ENCODE measurements at regions not wholly inside any gene's neighbourhood (a gene's known extent, or its start where the extent isn't known, plus 50 kb on each side); places are given as distances from the start of the nearest gene placed in this dataset.

DNA sequence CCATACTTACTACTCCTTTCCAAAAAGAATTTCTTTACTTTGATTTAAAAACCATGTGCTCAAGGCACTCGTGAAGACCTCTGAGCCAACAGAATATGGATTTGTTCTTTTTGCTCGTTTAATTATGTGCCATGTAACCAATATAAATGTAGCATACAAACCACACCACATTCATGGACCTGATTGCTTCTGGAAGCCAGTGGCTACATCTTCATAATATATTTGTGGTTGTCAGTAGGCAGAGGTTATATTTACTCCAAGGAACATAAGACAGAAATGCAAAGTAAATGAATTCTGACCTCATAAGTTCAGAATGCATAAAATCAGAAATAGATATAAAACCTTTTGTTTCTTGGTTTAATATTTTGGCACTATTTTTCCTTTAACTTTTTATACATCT lies 373.0 kb downstream of the HDGFL1 start:
- DNase-seq, result no peak

DNA sequence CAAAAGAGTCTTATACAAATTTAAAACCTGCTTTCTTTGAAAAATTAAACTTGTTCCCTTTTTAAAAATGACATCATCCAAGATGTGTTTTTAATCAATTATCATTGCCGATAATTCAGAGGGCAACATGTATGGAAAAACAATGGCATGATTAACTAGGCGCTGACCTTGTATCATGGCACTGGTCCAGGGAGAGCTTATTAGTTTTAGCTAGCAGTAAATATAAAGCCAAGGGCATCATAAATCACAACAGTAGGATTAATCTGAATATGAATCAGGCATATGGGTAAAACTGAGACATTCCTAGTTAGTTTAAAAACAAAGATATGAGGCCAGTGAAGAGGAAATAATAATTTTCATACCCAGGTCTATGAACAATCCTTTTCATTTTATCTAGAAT lies 374.0 kb downstream of the HDGFL1 start:
- DNase-seq, result no peak

GRCh38 chr6:22949967-22950366 lies 380.6 kb downstream of the HDGFL1 start:
- no peak for DNase-seq

DNA sequence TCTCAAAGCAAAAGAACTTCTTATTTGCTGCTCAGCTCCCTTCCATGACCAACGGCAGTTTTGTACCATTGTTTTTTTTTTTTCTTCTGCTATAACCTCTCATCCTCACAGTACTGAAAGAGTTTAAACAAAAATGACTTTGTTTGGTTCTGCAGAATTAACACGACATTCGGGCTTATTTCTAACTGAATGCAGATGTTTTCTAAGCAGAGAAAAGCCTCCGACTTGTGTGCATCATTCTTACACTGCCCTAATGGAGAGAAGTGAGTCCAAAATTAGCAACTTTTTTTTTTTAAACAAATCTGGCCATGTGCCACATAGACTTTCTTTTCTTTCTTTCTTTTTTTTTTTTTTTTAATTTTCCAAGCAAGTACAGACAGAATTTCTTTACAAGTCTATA lies 382.7 kb downstream of the HDGFL1 start:
- no peak for DNase-seq

DNA sequence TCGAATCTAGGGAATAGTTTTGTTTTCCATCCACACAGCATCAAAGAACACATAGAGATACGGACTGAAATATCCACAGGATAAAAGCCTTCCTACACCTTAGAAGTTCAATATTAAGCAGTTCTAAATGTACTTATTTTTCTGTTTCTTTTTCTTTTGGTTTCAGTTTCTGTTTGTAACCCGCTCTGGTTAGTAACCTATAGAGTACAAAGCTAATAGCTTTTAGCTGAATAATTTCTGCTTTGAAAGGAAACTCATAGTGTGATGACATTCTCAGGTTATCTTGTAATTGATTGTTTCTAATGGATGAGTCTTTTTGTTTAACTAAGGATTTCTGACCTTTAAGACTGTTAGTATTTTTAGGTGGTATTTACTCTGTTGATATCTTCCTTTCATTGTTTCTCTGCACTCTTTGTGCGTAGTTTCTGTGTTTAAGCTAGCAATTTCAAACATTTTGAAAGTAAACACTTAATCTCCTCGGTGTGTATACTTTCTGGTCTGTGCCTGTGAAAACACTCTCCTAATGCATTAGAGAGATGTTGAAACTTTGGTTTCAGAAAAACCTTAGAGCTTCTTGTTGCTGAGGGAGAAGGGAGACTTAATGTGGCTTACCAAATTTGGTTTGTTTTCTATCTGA lies 385.5 kb downstream of the HDGFL1 start:
- DNase-seq, result no peak

DNA sequence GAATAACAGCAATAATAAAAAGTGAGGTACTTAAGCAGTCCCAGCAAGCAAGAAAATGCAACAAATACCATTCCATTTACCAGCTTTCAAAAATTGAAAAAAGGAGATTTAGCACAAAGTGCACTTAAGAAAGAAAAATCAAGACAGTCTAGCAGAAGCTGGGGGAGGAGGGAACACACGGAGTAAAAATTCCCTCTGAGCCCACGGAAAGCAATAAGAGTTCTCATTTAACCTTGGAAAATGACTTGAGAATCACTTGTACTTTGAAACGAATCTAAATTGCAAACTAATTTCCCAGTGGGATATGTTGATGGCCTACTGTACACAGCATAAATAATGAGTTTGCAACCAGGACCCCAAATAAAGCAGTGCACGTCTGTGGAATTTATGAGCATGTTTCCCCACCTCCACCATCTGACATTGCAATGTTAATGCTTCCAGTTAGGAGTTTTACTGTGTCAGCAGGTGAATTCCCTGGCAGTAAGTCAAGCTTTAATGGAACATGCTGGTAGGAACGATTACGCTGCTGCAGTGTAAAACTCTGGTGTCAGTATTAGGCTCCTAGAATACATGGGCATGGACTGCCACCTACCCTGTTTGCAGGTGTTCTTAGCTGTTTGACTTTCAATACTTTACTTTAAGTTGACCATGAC lies 386.8 kb downstream of the HDGFL1 start:
- no peak for DNase-seq

GRCh38 chr6:22958677-22959076 lies 389.3 kb downstream of the HDGFL1 start:
- no peak for DNase-seq

GRCh38 chr6:22959571-22959970 lies 390.2 kb downstream of the HDGFL1 start:
- DNase-seq, result no peak

- no peak for DNase-seq
Observed at GRCh38 chr6:22964334-22964733, 395.0 kb downstream of the HDGFL1 start.

- no peak for DNase-seq
Observed at GRCh38 chr6:22965889-22966288, 396.5 kb downstream of the HDGFL1 start.

GRCh38 chr6:22966691-22967422 lies 397.5 kb downstream of the HDGFL1 start:
- no peak for DNase-seq

DNA sequence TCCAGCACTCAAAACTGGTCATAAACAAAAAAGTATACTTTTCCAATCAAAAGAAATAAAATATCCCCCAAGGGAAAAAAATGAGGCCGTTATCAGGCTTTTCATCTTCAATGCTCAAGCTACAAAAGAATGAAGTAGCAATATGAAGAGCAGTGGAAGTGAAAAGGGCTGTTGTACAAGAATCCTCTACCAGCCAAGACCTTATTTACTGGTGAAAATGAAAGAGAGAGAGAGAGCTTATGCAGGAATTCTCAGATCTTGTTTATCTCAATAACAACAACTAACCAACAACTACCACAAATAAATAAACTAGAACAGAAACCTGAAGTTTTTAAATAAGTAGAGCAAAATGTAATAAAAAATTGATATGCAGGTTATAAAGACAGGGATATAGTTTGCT lies 400.6 kb downstream of the HDGFL1 start:
- no peak for DNase-seq

DNA sequence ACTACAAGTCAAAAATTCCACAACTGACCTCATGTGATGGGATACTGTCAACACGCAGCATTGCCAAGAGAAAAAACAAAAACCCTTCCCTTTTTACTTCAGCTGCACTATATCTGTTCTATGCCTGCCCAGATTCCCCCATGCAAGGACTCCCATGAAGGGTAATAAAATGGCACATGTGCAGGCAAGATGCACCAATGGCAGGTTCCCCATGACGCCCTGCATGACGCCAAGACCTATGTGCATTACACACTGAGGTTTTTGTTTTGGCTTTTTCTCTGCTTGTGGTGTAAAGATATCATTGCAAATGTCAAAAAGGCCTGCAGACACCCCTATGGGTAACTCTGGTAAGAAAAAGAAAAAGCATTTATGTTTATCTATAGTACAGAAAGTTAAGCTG lies 403.4 kb downstream of the HDGFL1 start:
- no peak for DNase-seq

- DNase-seq, result no peak
Observed at GRCh38 chr6:22975079-22975478, 405.7 kb downstream of the HDGFL1 start.

GRCh38 chr6:22980446-22980845 lies 411.1 kb downstream of the HDGFL1 start:
- DNase-seq, result no peak

DNA sequence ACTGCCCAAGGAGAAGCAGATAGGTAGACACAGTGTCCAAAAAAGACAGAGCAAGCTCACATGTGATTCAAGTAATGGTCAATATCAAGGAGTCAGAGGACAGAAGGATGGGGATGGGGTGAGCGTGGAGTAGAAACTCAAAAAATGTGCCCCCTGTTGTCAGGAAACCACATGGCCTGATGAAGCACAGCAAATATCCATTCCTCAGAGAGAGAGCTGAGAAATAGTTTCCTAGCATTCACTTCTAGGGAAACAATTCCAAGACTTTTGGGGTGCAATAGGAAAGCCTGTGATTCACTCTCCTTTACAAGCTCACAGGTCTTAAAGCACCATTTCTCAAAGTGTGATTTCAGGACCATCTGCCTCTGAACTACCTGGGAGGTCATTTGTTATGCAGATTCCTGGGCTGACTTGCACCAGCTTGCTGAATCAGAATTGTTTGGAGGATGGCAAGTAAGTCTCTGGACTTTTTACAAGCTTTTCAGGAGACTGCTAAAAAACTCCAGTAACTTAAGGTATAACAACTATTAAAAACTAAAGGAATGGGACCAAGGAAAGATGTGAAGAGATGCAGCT lies 432.8 kb downstream of the HDGFL1 start:
- no peak for DNase-seq

DNA sequence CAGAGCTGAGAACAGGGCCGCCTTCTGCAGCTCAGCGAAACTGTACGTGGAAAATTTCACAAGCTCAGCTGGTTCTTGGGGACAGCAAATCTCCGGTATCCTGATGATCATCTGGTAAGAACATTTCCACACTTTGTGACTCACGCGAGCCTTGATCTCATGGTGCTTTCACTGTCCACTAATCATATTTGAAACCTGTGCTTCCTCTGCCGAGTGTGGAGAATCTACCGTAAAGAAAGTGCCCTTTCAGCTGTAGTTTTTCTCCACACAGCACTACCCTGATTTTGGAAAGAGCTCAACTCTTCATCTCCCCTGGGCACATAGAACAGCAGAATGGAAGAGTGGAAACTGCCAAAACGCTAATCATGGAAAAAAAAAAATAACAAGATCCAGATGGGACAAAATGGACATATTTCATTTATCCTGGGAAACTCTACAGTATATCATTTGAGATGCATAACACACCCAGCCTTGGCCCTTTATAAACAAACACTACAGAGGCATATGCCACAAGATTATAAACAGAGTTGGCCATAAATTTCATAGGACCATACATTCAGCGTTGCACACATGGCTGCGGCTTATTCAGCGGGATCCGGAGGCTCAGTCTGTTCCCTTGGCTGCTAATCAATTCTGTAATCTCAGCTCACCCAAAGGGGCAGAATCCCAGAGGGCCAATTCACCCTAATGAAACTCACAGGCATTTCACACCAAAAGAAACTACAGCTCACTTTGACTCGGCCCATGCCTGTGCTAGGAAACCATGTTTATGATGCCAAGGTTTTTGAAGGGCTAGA lies 434.5 kb downstream of the HDGFL1 start:
- DNase-seq, result peak in 1 of 14 donors; percentile 89

DNA sequence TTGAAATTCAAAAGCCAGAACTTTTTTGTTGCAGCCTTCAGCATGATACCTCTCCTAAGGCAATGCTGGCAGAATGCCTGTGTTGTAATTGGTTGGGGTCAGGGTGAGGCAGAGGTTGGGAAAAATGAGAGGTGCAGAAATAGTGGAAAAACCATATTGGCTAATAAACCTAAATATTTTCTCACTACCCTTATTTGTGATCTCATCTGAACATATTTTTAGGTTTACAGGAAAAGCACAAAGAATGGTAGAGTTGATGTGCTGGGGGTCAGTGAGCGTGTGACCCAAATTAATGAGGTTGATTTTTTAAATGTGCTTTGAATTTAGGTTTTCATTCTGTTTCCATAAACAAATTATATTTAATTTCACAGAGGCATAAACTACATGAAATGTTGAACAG lies 437.3 kb downstream of the HDGFL1 start:
- DNase-seq, result no peak

DNA sequence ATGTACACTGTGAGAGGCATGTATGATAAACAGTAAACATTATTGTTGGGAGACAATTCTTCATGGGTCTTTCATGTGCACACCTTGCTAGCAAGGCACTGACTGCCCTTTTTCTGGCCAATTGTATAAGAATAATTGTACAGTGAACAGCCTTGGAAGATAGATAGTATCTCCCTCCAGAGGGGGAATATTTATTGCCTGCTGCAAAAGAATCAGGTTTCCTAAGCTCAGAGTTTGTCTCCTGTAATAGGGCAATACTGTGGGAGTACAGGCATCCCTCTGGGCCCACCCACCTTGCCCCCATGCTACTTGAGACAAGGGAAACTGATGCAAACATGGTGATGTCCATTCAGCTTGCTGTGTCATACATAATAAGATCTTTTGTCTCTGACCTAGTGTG lies 442.2 kb downstream of the HDGFL1 start:
- no peak for DNase-seq

DNA sequence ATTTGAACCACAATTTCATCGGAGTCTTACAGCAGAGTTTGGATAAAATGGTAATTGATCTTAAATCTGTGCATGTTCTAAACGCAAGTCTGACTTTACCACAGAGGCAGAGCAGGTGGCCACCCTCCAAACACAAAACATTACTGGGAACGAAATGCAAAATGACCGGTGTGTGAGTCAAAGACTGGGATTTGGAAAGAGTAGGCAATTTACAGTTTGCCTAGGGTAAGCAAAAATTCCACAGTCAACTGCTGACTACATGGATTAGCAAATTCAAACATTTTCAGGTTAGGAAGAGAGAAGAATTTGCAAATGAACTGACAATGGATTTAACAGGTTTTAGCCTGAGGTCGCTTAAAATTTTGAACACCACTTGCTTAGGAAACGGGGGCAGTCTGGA lies 444.4 kb downstream of the HDGFL1 start:
- no peak for DNase-seq

DNA sequence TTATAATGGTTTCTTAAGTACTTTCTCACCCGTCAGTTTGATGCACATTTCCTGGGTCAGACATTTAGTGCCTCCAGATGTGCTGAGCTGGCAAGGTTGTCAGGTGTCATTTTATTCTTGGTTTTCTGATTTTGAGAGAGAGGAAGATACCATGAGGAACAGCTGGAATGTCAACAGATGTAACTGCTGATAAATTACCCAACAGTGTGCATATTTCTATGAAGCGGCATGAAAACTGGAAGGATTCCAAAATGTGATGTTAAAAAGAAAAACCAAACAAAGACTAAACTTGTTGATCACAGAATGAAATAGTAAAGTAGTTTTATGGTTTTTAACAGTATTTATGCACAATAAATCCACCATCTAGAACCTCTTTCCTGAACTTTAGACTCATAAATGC lies 447.3 kb downstream of the HDGFL1 start:
- no peak for DNase-seq

- DNase-seq, result no peak
Observed at GRCh38 chr6:23021487-23021886, 452.1 kb downstream of the HDGFL1 start.

DNA sequence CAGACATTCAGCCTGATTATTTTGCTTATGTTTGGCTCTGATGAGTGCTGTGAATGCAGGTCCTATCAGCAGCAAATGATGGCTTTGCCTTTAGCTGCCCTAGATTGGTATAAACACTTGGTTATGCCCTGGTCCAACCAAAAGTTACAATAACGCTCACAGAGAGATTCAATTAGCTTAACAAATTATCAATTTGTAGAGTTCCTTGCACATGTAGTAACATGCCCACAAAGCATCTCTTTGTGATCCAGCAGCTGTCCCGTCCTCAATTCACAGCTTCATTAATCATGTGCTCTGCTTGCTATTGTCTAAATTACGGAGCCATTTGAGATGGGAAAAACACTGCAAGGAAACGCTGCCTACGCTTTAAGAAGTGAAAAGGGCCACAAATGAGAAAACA lies 457.9 kb downstream of the HDGFL1 start:
- DNase-seq, result peak in 10 of 14 donors; percentile 3 to 36 (median 26)

Measured in C1 segment of cervical spinal cord (tissue), 14 donors.